Mesodermal cell (in vitro differentiated cells): ENCODE measurements at regions not wholly inside any gene's neighbourhood (a gene's known extent, or its start where the extent isn't known, plus 50 kb on each side); places are given as distances from the start of the nearest gene placed in this dataset.

Experiments
- H3K27ac ChIP-seq: 2 replicates; pipeline ENCODE4 v1.7.0; 2013; ENCODE audit warnings: mild to moderate bottlenecking, low read depth, low read length, moderate library complexity; ENCODE audit not compliant: severe bottlenecking
- H3K36me3 ChIP-seq: 2 replicates; pipeline ENCODE4 v1.7.1; 2013; ENCODE audit warnings: mild to moderate bottlenecking, low read length, moderate library complexity; ENCODE audit not compliant: control insufficient read depth, insufficient read depth
- H3K4me1 ChIP-seq: one replicate; pipeline ENCODE4 v1.7.1; 2013; ENCODE audit warnings: mild to moderate bottlenecking, low read length; ENCODE audit not compliant: insufficient read depth, control insufficient read depth, poor library complexity, severe bottlenecking
- H3K4me3 ChIP-seq: 2 replicates; pipeline ENCODE4 v1.7.0; 2013; ENCODE audit warnings: low read length, control low read depth, mild to moderate bottlenecking; ENCODE audit not compliant: insufficient read depth, poor library complexity, severe bottlenecking; ENCODE audit errors: extremely low read depth
- H3K9me3 ChIP-seq: 2 replicates; pipeline ENCODE4 v1.7.1; 2013; ENCODE audit warnings: mild to moderate bottlenecking, low read length, moderate library complexity; ENCODE audit not compliant: control insufficient read depth
- WGBS, 2 experiments: methylation state at CpG; one replicate each; pipeline ENCODE4 v1.1.5; 2013; ENCODE audit warnings: missing lambda C conversion rate in 2 of 2; ENCODE audit not compliant: insufficient coverage in 2 of 2; 5-methylcytosine and 5-hydroxymethylcytosine counted together

- Histone ChIP-seq H3K27ac (peak overlapping the region; percentile 32), H3K4me1 (peaks cover 8% of the 10 kb centered on the region), H3K4me3 (no peak overlapping the region), H3K9me3 (no peaks in the 10 kb centered on the region), H3K36me3 (no peaks in the 10 kb centered on the region)
- 100% methylated on average over 1 of the region's 2 CpGs; no CpG with 5 or more reads in 1 of the 2 experiments for WGBS, 2 experiments
These were observed 471.9 kb downstream of the KCTD12 start for GRCh38 chr13:76414320-76414719.

- H3K36me3 ChIP-seq = no peaks in the 10 kb centered on the region
- H3K4me1 ChIP-seq = no peaks in the 10 kb centered on the region
- H3K27ac ChIP-seq = no peak overlapping the region
- H3K4me3 ChIP-seq = no peak overlapping the region
- H3K9me3 ChIP-seq = no peaks in the 10 kb centered on the region
These were observed 480.0 kb downstream of the KCTD12 start for GRCh38 chr13:76406243-76406642.

- WGBS, 2 experiments = 90% methylated on average over 1 of the region's 1 CpG; no CpG with 5 or more reads in 1 of the 2 experiments
These were observed 487.8 kb downstream of the KCTD12 start for GRCh38 chr13:76398425-76398824.

GRCh38 chr13:76397413-76397812 lies 488.8 kb downstream of the KCTD12 start:
- no peaks in the 10 kb centered on the region for H3K4me1 ChIP-seq
- no CpG with 5 or more reads among the region's 3 CpGs for WGBS, 2 experiments
- H3K9me3 ChIP-seq = no peaks in the 10 kb centered on the region
- H3K4me3 ChIP-seq = no peak overlapping the region
- no peak overlapping the region for H3K27ac ChIP-seq
- no peaks in the 10 kb centered on the region for H3K36me3 ChIP-seq

More at GRCh38 chr13:76398425-76398824, 487.8 kb downstream of the KCTD12 start:
- H3K4me1 ChIP-seq = no peaks in the 10 kb centered on the region
- H3K27ac ChIP-seq = no peak overlapping the region
- no peaks in the 10 kb centered on the region for H3K9me3 ChIP-seq
- H3K36me3 ChIP-seq = no peaks in the 10 kb centered on the region
- no peak overlapping the region for H3K4me3 ChIP-seq

GRCh38 chr13:76389321-76389720 lies 496.9 kb downstream of the KCTD12 start:
- Histone ChIP-seq H3K27ac (no peak overlapping the region), H3K36me3 (no peaks in the 10 kb centered on the region), H3K4me3 (no peak overlapping the region), H3K4me1 (peaks cover 6% of the 10 kb centered on the region), H3K9me3 (no peaks in the 10 kb centered on the region)
- WGBS, 2 experiments = 60 to 100% methylated on average over 1 of the region's 1 CpG

GRCh38 chr13:76387566-76387965 lies 498.6 kb downstream of the KCTD12 start:
- no CpG with 5 or more reads among the region's 1 CpG for WGBS, 2 experiments
- Histone ChIP-seq H3K4me3 (no peak overlapping the region), H3K9me3 (no peaks in the 10 kb centered on the region), H3K4me1 (peaks cover 6% of the 10 kb centered on the region), H3K36me3 (no peaks in the 10 kb centered on the region), H3K27ac (no peak overlapping the region)

GRCh38 chr13:76386321-76386720 lies 499.9 kb downstream of the KCTD12 start:
- H3K9me3 ChIP-seq = no peaks in the 10 kb centered on the region
- peaks cover 6% of the 10 kb centered on the region for H3K4me1 ChIP-seq
- no peak overlapping the region for H3K4me3 ChIP-seq
- H3K27ac ChIP-seq = no peak overlapping the region
- 97 to 100% methylated on average over 3 of the region's 3 CpGs for WGBS, 2 experiments
- no peaks in the 10 kb centered on the region for H3K36me3 ChIP-seq

- H3K4me1 ChIP-seq = peaks cover 6% of the 10 kb centered on the region
- no peak overlapping the region for H3K27ac ChIP-seq
- 100% methylated on average over 1 of the region's 2 CpGs; no CpG with 5 or more reads in 1 of the 2 experiments for WGBS, 2 experiments
These were observed 500.6 kb downstream of the KCTD12 start for GRCh38 chr13:76385586-76385985.

GRCh38 chr13:76383676-76384461 lies 502.3 kb downstream of the KCTD12 start:
- H3K4me1 ChIP-seq = peaks cover 6% of the 10 kb centered on the region
- no peaks in the 10 kb centered on the region for H3K9me3 ChIP-seq
- WGBS, 2 experiments = 63 to 67% methylated on average over 2 of the region's 2 CpGs
- peak overlapping the region; percentile 93 for H3K27ac ChIP-seq
- no peaks in the 10 kb centered on the region for H3K36me3 ChIP-seq
- H3K4me3 ChIP-seq = no peak overlapping the region

More at GRCh38 chr13:76385586-76385985, 500.6 kb downstream of the KCTD12 start:
- H3K9me3 ChIP-seq = no peaks in the 10 kb centered on the region
- H3K36me3 ChIP-seq = no peaks in the 10 kb centered on the region
- no peak overlapping the region for H3K4me3 ChIP-seq

- WGBS, 2 experiments = 60% methylated on average over 1 of the region's 1 CpG; no CpG with 5 or more reads in 1 of the 2 experiments
- Histone ChIP-seq H3K9me3 (no peaks in the 10 kb centered on the region), H3K4me3 (no peak overlapping the region), H3K4me1 (no peaks in the 10 kb centered on the region), H3K27ac (no peak overlapping the region), H3K36me3 (no peaks in the 10 kb centered on the region)
These were observed 505.6 kb downstream of the KCTD12 start for GRCh38 chr13:76380446-76381065.
